ENCODE measurements at regions not wholly inside any gene's neighbourhood (a gene's known extent, or its start where the extent isn't known, plus 50 kb on each side); places are given as distances from the start of the nearest gene placed in this dataset.
A peak's percentile ranks its signal among the peaks of the same experiment; 100 is the strongest.

DNA sequence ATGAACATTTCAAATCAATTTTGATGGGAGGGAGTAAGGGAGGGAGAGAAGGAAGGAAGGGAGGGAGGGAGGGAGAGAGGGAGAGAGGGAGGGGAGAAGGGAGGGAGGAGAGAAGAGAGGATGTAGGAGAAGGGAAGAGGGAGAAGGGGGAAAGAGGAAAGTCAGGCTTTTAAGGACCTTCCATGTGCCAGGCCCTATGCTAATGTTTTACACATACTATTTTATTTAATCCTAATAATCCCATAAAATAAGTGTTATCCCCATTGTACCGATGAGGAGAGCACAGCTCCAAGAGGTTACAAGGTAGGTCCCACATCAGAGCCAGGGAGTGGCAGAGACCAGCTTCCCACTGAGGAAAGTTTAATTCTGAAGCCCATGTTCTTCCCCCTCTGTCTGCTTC lies 341.9 kb downstream of the RAB28 start (continued):
- TF ChIP-seq, protein P1, sequence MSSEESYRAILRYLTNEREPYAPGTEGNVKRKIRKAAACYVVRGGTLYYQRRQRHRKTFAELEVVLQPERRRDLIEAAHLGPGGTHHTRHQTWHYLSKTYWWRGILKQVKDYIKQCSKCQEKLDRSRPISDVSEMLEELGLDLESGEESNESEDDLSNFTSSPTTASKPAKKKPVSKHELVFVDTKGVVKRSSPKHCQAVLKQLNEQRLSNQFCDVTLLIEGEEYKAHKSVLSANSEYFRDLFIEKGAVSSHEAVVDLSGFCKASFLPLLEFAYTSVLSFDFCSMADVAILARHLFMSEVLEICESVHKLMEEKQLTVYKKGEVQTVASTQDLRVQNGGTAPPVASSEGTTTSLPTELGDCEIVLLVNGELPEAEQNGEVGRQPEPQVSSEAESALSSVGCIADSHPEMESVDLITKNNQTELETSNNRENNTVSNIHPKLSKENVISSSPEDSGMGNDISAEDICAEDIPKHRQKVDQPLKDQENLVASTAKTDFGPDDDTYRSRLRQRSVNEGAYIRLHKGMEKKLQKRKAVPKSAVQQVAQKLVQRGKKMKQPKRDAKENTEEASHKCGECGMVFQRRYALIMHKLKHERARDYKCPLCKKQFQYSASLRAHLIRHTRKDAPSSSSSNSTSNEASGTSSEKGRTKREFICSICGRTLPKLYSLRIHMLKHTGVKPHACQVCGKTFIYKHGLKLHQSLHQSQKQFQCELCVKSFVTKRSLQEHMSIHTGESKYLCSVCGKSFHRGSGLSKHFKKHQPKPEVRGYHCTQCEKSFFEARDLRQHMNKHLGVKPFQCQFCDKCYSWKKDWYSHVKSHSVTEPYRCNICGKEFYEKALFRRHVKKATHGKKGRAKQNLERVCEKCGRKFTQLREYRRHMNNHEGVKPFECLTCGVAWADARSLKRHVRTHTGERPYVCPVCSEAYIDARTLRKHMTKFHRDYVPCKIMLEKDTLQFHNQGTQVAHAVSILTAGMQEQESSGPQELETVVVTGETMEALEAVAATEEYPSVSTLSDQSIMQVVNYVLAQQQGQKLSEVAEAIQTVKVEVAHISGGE (tag by site-specific recombination; conservative IDR thresholded peaks at IDR 0.05; ENCODE audit: low read depth) = no peak
- no peak for TF ChIP-seq ZNF596 (tag by site-specific recombination; IDR thresholded peaks at IDR 0.05)

DNA sequence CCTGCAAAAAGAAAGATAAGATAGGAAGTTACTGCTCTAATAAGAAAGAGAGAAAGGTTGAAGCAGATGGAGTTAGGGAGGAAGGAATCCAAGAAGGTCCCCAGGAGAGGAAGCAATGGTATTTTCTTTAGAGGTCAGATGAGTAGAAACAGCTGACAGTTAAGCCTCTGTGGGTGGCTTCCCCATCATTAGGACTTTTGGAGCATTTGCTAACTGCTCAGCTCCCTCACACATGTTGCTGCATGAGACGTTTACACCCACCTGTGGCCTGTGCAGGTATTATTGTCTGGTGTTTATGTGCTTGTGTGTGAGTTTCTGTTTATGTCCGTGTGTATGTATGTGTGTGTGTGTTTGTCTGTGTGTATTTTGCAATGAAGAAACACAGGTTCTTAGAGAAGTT lies 346.8 kb downstream of the RAB28 start:
- H3K27ac ChIP-seq (ENCODE audit: extremely low read depth, low read depth, low read length) = no peak overlapping the region
- no peak for TF ChIP-seq ZNF585B (tag by site-specific recombination; IDR thresholded peaks at IDR 0.05)
- TF ChIP-seq ZNF571 (tag by site-specific recombination; IDR thresholded peaks at IDR 0.05) = no peak
- TF ChIP-seq ZNF701 (tag by site-specific recombination; IDR thresholded peaks at IDR 0.05) = no peak
- no peak for TF ChIP-seq ZNF274 (IDR thresholded peaks at IDR 0.05; ENCODE audit: low read length)
- no peak for TF ChIP-seq ZNF274 (tag by site-specific recombination; IDR thresholded peaks at IDR 0.05; ENCODE audit: borderline replicate concordance)
- TF ChIP-seq ZNF433 (tag by site-specific recombination; IDR thresholded peaks at IDR 0.05; ENCODE audit: low read depth) = no peak
- TF ChIP-seq SCRT2 (tag by site-specific recombination; IDR thresholded peaks at IDR 0.05) = peak; percentile 74
- peak; percentile 44; the same call in 1 of the 2 replicates for TF ChIP-seq SCRT1 (tag by site-specific recombination; IDR thresholded peaks at IDR 0.05; ENCODE audit: borderline replicate concordance)
- TF ChIP-seq ZNF366 (tag by site-specific recombination; conservative IDR thresholded peaks at IDR 0.05) = no peak
- no peak for TF ChIP-seq ZNF391 (tag by site-specific recombination; IDR thresholded peaks at IDR 0.05; ENCODE audit: borderline replicate concordance, low read depth)
- no peak for TF ChIP-seq ZNF211 (tag by site-specific recombination; IDR thresholded peaks at IDR 0.05; ENCODE audit: low read depth)
- no peak overlapping the region for H3K4me3 ChIP-seq (ENCODE audit: low read depth, low read length)
- ChIA-PET CTCF (interaction anchor here (0.9 kb wide), 1 partner anchor 11 kb away, joined by 5 read pairs; no protein-coding TSS in a partner anchor), POLR2A (no interaction called here)
- no peaks in the 10 kb centered on the region for H3K4me1 ChIP-seq (ENCODE audit: control insufficient read depth, insufficient read depth, low read length)
- no peaks in the 10 kb centered on the region for H3K9me3 ChIP-seq (ENCODE audit: control insufficient read depth, insufficient read depth, low read depth, low read length)
- no peaks in the 10 kb centered on the region for H3K36me3 ChIP-seq (ENCODE audit: control insufficient read depth in 2 of 2, insufficient read depth in 1 of 2, low read length in 2 of 2)

DNA sequence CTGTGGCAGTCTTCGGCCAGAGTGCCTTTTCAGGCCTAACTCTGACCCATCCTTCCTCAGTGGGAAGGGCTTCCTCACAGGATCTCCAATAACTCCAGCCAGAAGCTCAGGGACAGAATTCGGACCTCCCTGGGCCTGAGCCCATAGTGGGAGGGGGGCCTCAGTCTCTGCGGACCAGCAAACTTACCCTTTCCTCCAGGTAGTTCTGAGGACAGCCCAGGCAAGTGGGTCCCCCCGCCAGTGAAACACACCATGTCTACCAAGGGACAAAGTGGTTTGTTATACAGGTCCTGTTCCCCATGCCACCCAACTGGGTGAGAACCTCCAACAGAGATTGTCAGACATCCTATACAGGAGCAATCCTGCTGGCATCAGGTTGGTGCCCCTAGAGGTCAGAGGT lies 350.4 kb downstream of the RAB28 start:
- Histone ChIP-seq H3K27ac (ENCODE audit: extremely low read depth, low read depth, low read length) (no peak overlapping the region), H3K4me1 (ENCODE audit: control insufficient read depth, insufficient read depth, low read length) (no peaks in the 10 kb centered on the region), H3K9me3 (ENCODE audit: control insufficient read depth, insufficient read depth, low read depth, low read length) (no peaks in the 10 kb centered on the region), H3K4me3 (ENCODE audit: low read depth, low read length) (no peak overlapping the region), H3K36me3 (ENCODE audit: control insufficient read depth in 2 of 2, insufficient read depth in 1 of 2, low read length in 2 of 2) (no peaks in the 10 kb centered on the region)
- POLR2A ChIA-PET = no interaction called here
- CTCF ChIA-PET = no interaction called here
- TF ChIP-seq, protein P2, sequence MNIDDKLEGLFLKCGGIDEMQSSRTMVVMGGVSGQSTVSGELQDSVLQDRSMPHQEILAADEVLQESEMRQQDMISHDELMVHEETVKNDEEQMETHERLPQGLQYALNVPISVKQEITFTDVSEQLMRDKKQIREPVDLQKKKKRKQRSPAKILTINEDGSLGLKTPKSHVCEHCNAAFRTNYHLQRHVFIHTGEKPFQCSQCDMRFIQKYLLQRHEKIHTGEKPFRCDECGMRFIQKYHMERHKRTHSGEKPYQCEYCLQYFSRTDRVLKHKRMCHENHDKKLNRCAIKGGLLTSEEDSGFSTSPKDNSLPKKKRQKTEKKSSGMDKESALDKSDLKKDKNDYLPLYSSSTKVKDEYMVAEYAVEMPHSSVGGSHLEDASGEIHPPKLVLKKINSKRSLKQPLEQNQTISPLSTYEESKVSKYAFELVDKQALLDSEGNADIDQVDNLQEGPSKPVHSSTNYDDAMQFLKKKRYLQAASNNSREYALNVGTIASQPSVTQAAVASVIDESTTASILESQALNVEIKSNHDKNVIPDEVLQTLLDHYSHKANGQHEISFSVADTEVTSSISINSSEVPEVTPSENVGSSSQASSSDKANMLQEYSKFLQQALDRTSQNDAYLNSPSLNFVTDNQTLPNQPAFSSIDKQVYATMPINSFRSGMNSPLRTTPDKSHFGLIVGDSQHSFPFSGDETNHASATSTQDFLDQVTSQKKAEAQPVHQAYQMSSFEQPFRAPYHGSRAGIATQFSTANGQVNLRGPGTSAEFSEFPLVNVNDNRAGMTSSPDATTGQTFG (tag by site-specific recombination; IDR thresholded peaks at IDR 0.05; ENCODE audit: borderline replicate concordance) = no peak
- TF ChIP-seq, protein P3, sequence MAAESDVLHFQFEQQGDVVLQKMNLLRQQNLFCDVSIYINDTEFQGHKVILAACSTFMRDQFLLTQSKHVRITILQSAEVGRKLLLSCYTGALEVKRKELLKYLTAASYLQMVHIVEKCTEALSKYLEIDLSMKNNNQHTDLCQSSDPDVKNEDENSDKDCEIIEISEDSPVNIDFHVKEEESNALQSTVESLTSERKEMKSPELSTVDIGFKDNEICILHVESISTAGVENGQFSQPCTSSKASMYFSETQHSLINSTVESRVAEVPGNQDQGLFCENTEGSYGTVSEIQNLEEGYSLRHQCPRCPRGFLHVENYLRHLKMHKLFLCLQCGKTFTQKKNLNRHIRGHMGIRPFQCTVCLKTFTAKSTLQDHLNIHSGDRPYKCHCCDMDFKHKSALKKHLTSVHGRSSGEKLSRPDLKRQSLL (tag by site-specific recombination; IDR thresholded peaks at IDR 0.05) = no peak
- TF ChIP-seq ZNF311 (tag by site-specific recombination; IDR thresholded peaks at IDR 0.05; ENCODE audit: borderline replicate concordance) (no peak), ZNF701 (tag by site-specific recombination; IDR thresholded peaks at IDR 0.05) (no peak), ZNF76 (tag by site-specific recombination; IDR thresholded peaks at IDR 0.05; ENCODE audit: borderline replicate concordance, low read depth) (no peak), ZFP41 (tag by site-specific recombination; IDR thresholded peaks at IDR 0.05; ENCODE audit: borderline replicate concordance) (no peak), GLIS1 (tag by site-specific recombination; IDR thresholded peaks at IDR 0.05) (no peak), ZNF211 (tag by site-specific recombination; IDR thresholded peaks at IDR 0.05; ENCODE audit: low read depth) (no peak), ZNF610 (tag by site-specific recombination; IDR thresholded peaks at IDR 0.05; ENCODE audit: borderline replicate concordance) (no peak), KLF8 (tag by site-specific recombination; IDR thresholded peaks at IDR 0.05) (no peak)
- TF ChIP-seq, protein P4, sequence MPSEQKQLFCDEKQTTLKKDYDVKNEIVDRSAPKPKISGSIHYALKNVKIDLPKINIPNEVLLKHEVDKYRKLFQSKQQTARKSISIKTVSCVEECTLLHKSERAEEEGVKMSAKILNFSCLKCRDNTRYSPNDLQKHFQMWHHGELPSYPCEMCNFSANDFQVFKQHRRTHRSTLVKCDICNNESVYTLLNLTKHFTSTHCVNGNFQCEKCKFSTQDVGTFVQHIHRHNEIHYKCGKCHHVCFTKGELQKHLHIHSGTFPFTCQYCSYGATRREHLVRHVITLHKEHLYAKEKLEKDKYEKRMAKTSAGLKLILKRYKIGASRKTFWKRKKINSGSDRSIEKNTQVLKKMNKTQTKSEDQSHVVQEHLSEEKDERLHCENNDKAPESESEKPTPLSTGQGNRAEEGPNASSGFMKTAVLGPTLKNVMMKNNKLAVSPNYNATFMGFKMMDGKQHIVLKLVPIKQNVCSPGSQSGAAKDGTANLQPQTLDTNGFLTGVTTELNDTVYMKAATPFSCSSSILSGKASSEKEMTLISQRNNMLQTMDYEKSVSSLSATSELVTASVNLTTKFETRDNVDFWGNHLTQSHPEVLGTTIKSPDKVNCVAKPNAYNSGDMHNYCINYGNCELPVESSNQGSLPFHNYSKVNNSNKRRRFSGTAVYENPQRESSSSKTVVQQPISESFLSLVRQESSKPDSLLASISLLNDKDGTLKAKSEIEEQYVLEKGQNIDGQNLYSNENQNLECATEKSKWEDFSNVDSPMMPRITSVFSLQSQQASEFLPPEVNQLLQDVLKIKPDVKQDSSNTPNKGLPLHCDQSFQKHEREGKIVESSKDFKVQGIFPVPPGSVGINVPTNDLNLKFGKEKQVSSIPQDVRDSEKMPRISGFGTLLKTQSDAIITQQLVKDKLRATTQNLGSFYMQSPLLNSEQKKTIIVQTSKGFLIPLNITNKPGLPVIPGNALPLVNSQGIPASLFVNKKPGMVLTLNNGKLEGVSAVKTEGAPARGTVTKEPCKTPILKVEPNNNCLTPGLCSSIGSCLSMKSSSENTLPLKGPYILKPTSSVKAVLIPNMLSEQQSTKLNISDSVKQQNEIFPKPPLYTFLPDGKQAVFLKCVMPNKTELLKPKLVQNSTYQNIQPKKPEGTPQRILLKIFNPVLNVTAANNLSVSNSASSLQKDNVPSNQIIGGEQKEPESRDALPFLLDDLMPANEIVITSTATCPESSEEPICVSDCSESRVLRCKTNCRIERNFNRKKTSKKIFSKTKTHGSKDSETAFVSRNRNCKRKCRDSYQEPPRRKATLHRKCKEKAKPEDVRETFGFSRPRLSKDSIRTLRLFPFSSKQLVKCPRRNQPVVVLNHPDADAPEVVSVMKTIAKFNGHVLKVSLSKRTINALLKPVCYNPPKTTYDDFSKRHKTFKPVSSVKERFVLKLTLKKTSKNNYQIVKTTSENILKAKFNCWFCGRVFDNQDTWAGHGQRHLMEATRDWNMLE (tag by site-specific recombination; conservative IDR thresholded peaks at IDR 0.05; ENCODE audit: low read depth) = no peak
